NCI-H128 (cell line): ENCODE measurements at regions not wholly inside any gene's neighbourhood (a gene's known extent, or its start where the extent isn't known, plus 50 kb on each side); places are given as distances from the start of the nearest gene placed in this dataset.

Source experiments
- DNase-seq: peaks from one replicate; lab custom pipeline; 2025; ENCODE audit not compliant: unreplicated experiment; lab: John Stamatoyannopoulos, UW

DNA sequence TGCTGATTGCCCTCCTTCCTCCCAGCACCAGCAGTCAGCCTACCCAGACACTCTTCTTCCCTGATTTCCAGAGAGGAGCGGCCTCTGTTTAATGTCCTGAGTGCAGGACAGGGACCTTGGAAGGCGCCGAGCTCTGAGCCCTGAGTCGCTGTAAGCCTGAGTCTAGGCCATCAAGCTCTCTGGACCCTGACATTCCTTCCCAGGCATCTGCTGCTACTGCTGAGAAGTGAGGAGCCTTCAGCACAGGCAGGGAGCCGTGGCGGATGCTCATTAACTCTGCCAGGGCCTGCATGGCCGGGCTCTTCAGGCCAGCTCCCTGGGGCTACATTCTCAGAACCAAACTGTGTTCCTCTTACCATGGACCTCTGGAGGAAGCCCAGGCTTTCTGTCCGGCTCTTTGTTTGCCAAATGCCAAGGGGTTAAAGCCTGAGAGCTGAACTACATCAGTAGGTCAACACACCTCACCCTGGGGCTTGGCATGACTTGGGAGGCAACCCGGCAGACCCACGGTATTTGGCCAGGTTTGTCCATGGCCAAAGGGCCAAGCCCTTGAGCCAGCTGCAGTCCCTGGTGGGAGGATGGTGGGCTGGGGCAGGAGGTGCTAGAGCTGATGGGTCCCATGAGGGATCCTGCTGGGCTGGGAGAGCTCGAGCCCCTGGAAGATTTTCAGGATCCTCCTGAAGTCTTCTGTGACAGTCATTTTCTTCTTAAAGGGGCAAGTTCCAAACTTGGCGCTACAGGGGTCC, 721.4 kb downstream of the BRD1 start:
- no peak for DNase-seq

- no peak for DNase-seq
These were observed 723.2 kb downstream of the BRD1 start for GRCh38 chr22:49104434-49104833.

GRCh38 chr22:49103314-49104059, 724.2 kb downstream of the BRD1 start:
- DNase-seq: peak; percentile 11

- DNase-seq: no peak
These were observed 725.3 kb downstream of the BRD1 start for GRCh38 chr22:49102367-49102766.

- no peak for DNase-seq
These were observed 725.8 kb downstream of the BRD1 start for GRCh38 chr22:49101873-49102272.

GRCh38 chr22:49101225-49101624, 726.4 kb downstream of the BRD1 start:
- DNase-seq: no peak

DNA sequence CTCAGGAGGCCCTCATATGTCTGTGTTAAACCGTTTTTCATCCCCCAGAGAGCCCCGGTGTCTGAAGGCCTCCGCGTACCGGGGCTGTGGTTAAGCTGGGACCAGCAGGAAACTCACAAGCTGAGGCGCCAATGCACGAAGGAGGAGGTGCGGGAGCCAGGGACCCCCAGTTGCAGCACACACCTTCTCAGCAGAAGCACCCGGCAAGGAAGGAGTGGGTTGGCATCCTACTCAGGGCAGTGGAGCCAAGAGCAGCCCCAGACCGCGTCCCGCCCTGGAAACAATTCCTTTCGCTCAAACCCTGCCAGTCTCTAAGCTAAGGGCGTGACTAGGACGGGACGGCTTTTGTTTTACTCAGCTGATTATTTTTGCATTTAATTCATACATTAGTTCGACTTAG, 726.9 kb downstream of the BRD1 start:
- no peak for DNase-seq

DNA sequence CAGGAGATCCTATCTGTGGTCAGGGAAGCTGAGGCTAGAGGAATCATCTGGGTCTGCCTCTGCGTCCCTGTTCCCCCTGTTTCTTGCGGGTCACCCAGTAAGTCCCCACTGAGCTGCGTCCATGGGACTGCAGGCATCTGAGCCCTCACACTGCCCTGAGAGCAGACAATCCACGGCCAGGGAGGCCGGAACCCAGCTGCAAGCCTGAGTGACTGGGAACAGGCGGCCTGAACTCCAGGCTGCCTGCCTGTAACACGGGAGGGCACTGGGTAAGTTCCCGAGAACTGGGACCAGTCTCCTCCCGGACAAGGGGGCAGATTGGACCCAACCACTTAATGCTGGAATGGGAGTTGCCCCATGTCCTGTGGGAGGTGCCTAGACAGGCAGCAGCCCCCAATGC, 727.4 kb downstream of the BRD1 start:
- DNase-seq: no peak

GRCh38 chr22:49099496-49100124, 728.1 kb downstream of the BRD1 start:
- DNase-seq: no peak

- no peak for DNase-seq
These were observed 728.6 kb downstream of the BRD1 start for GRCh38 chr22:49099089-49099488.

GRCh38 chr22:49097966-49098365, 729.7 kb downstream of the BRD1 start:
- DNase-seq: no peak

DNA sequence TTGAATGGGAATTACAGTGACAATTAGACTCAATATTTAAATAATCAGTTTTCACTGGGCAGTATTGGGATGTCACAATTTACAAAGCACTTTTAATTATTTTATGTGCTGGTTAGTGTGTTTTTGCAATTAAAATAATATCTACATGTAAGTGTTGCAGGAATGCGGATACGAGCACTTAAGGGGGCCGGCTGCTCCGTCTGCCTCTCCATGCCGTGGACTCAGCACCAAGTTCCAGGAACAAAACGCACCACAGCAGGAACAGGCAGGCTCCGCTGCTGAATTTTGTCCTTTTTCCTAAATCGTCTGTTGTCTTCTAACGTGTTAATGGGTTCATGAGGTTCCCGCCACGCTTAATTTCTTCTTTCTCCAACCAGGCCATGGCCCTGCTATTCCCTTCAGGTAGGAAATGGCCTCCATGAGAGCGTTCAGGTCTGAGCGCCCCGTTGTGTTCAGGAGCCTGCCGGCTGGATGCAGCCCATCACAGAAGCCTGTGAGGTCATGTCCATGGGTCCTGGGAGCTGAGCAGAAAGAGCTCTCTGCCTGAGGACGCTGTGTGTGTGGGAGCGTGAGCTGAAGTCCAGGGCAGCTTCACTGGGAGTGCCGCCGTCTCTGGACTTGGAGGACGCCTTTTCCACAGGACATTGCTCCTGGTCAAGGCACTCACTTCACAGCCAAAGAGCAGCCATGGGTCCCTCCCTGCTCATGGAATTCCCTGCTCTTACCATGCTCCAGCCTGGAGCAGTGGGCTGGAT, 730.3 kb downstream of the BRD1 start:
- DNase-seq: no peak

- DNase-seq: no peak
These were observed 731.2 kb downstream of the BRD1 start for GRCh38 chr22:49096476-49096875.

GRCh38 chr22:49095366-49095765, 732.3 kb downstream of the BRD1 start:
- no peak for DNase-seq

- DNase-seq: no peak
These were observed 732.8 kb downstream of the BRD1 start for GRCh38 chr22:49094858-49095257.

DNA sequence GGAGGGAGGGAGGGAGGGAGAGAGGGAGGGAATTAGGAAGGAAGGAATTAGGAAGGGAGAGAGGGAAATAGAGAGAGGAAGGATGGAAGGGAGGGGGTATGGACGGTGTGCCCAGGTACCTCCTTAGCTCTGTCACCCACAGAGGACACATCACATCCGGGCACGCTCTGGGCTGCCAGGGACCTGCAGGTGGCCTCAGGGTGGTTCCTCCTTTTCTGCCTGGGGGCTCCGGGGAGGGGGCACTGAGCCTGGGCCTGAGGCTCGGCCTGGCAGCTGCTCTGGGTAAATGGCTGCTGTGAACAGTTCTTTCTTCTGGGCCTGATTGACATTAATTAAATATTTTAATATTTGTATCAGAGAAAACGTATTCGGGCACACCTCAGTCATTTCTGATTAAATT, 733.5 kb downstream of the BRD1 start:
- DNase-seq: no peak

GRCh38 chr22:49093192-49093880, 734.3 kb downstream of the BRD1 start:
- DNase-seq: no peak

DNA sequence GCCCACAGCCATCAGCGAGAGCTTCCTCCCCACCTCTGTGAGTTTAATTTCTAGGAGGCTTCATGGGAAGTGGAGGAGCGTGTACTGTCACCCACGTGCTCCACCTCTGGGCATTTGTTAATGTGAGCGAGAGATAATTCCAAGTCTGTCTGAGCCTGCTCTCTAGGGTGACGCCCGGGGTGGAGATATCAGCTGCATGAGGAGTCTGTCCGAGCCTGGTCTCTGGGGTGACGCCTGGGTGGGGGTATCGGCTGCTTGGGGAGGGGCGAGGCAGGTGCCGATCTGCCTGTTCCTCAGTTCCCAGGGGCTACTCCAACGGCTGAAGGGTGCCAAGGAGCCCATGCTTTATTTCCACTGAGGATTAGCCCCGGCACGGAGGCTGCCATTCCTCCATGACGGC, 735.0 kb downstream of the BRD1 start:
- DNase-seq: no peak

GRCh38 chr22:49091917-49092545, 735.6 kb downstream of the BRD1 start:
- no peak for DNase-seq

DNA sequence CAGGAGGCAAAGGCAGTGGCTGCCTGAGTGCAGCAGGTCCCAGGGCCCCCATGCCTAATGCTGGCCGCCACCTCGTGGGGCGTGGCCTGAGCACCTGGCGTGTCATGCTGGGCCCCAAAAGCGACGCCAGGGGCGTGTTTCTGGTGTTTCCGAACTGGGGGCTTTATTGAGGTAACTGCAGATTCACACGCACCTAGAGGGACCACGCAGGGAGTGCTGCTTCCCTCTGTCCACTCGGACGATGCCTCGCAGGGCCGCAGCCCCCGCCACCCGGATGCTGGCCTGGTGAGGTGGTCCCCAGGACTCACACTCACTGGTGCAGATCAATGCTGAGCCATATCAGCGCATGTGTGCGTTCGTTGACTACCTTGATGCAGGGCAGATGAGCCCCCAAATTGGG, 736.2 kb downstream of the BRD1 start:
- no peak for DNase-seq

- no peak for DNase-seq
These were observed 736.9 kb downstream of the BRD1 start for GRCh38 chr22:49090853-49091135.
